SW 1271 (cell line): ENCODE measurements at regions not wholly inside any gene's neighbourhood (a gene's known extent, or its start where the extent isn't known, plus 50 kb on each side); places are given as distances from the start of the nearest gene placed in this dataset.

Experiments used
- DNase-seq, 2 experiments: peaks; one replicate each; lab custom pipeline; 2025; lab: John Stamatoyannopoulos, UW

DNA sequence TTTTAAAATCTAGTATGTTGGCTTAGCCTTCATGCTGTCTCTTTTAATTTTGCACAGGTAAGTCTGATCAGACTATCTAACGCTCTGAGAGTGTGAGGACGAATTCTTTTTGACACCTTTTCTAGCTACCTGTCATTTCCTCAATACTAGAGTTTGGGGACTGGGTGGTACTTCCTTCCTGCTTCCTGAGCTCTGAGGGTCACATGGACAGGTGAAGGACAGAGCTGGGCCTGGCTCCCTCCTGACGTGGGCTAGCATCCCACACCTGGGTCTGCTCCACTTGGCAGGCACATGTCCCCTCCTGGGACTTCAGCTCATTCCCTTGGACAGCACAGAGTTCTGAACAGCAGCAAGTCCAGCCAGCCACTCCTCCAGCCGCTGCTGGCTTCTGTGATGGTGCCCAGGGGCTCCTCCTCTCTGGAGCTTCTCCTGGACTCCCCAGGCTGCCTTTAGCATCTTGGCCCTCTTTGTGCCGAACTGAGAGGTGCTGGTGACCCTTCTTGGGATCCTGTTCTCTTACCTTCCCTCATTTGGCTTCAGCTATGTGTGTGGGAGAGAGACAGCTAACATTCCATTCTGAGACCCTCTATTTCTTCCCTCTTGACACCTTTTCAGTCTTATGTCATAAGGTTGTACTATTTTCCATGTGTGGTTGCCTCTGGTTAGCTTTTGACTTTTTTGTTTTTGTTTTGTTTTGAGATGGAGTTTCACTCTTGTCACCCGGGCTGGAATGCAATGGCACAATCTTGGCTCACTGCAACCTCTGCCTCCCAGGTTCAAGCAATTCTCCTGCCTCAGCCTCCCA, 106.9 kb downstream of the B3GNT2 start:
- DNase-seq: no peak

DNA sequence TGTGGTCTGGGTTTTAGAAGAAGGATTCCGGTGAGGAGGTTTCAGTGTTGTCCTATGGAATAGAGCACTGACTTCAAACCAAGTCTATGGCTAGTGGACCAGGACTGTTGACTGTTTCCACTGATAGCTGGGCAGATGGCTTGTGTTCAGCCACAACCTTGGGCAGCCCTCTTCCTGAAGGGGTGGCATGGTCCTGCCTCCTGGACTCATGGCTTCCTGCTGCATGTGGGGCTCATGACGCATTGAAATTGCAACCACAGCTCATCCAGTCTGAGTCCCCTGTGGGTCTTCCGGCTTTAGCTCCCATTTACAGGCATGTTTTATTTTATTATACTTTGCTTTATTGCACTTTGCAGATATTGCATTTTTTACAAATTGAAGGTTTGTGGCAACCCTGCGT, 105.0 kb downstream of the B3GNT2 start:
- DNase-seq: no peak

DNA sequence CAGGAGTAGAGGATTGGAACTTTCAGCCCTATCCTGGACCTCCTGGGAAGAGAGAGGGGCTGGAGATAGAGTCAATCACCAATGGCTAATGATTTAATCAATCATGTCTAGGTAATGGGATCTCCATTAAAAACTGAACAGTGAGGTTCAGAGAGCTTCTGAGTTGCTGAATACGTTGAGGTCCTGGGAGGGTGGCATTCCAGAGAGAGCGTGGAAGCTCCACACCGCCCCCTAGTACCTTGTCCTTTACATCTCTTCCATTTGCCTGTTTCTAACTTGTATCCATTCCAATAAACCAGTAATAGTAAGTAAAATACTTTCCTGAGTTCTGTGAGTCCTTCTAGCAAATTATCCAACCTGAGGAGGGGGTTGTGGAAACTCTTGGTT, 101.7 kb downstream of the B3GNT2 start:
- DNase-seq: no peak

DNA sequence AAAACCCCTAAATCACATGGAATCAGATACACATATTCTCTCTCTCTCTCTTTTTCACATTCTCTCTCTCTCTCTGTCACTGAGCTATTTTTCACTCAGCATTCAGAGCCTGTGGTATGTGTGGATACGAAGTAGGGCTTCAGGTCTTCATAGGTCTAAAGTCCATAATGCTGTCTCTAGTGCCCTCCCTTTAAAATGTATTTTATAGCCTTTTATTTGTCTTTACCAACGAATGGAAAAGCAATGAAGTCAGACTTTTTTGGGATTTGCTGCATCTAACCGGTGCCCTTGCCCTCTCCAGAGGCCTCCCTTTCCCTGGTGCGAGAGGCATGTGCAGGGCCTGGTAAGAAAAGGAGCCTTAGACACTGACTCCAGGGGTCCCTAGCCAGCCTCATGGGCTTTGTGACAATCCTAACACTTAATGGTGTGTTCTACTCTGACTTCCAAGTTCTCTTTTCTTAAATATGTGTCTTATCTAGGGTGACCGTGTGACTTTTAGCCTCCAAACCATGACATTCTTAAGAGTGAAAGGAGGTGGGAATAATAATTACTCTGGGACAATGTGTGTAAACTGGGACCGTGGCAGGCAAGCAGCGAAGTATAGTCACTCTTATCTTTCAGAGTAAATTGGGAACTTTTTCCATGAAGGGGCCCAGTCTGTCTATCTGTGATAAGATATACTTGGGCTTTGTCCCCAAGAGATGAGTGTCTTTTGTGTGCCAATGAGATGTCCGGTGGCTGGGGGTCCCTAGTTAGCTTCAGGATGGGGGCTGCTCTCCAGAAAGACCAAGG, 101.1 kb downstream of the B3GNT2 start:
- no peak for DNase-seq

DNA sequence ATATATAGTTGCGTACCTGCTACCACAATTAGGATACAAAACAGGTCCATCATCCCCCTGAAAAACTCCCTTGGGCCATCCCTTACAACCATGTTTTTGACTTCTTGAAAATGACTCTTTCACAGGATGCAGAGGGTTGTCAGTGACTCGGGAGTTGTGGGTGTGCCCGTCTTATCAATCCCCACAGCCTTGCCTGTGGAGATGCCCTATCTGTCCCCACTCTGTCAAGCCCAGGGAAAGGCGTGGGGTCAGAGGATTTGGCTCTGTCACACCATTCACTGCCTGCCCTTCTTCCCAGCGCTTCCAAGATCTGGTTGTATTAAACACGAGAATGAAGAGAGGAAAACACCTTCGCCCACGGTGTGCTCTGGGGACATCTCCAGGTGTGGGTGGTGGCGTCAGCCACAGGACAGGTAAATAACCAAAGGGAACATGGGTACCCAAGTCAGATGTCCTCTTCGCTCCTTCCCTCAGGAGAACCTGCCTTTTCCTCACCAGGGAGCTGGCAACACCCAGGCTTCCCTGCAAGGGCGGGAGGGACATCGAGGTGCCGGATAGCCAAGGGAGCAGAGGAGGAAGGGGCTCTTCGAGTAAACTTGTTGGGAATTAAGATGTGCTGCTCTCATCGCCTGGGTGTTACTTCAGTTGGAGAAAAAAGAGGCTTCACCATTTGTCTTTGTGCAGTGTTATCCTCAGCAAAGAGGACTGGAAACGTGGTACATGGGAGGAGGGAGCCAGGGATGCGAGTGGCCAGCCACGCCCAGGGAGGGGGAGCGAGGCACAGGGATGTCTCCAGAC, 100.3 kb downstream of the B3GNT2 start:
- no peak for DNase-seq

DNA sequence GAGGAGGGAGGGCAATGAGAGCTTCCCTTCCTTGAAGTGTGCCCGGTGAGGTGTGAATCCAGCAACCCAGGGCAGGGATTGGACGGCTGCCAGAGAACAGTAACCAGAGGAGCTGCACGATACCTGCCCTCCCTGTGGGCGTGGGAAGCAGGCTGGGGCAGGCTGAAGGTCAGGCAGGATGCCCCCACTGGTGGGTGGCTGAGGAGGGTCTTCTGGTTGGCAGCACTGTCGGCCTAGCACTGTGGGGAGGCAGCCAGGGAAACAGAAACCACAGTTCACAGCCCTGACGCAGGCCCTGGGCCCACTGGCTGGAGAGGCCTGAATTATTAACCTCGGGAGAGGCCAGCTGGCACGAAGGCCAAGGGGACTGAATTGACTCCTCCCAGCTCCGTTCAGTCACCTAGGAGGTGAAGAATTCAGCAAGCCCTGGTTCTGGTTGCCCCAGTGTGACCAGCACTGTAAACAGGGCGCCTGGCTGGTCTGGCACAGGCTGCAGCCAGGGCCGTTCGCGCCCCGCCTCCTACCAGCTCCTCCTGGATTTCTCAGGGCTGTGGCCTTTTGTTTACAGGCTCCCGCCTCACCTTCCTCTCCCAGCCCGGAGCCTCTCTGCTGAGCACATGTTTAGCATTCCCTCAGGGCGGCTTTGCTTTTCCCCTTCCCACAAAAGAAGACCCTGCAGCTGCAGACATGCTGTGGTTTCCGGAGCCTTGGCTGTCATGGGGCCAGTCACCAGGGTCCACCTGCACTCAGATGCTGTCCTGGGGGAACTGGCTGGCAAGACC, 97.8 kb downstream of the B3GNT2 start:
- DNase-seq: no peak

DNA sequence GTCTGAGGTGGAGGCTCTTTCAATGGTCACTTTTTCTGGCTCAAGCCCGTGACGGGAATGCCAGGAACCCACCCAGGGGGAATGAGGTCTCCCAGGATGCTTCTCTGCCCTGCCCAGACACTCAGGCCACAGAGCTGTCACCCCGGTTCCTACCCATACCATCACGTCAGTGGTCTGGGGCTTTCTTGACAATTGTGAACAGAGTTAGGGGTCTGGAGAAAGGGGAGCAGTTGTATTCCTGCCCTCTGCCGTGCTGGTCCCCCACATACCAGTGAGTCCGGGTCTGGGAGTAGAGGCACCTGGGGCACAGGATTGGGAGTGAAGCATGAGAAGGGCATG, 97.2 kb downstream of the B3GNT2 start:
- no peak for DNase-seq

DNA sequence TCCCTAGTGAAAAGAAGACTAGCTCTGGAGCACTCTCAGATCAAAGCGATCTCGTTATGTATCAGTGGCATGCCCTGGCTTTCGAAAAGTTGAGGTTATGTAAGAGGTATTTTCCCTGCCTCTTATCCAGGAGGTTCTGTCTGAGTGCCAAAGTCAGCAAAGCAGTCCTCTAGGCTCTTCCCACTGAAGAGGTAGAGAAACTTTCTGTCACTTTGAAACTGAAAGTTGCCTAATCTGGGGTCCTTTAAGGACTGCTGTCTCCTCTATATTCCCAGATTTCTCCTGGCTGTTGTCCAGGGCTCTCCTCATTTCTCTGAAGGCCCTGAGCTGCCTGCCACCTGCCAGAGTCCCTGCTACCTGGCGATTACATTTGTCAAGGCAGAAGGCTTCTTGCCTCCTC, 96.3 kb downstream of the B3GNT2 start:
- DNase-seq: no peak

DNA sequence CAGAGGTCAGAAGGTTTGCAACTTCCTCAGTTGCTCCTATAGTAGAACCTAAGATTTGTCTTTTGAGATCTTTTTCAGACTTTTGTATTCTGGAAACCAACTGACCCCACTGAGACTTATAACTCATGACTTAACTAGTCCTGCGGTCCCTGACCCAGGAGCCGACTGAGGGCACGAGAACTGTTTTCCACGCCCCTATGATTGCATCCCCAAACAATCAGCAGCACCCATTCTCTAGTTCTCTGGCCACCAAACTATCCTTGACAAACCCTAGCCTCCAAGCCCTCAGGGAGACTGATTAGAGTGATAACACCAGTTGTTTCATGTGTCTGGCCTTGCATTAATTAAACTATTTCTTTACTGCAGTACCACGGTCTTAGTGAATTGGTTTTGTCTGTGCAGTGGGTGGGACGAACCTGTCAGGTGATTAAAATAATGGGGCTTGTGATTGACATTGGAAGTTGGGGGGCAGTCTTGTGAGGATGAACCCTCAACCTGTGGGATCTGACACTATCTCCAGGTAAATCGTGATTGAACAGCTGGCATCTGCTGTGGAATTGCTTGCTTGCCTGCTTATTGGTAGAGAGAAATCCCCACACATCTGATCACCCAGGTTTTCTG, 95.7 kb downstream of the B3GNT2 start:
- DNase-seq: no peak

DNA sequence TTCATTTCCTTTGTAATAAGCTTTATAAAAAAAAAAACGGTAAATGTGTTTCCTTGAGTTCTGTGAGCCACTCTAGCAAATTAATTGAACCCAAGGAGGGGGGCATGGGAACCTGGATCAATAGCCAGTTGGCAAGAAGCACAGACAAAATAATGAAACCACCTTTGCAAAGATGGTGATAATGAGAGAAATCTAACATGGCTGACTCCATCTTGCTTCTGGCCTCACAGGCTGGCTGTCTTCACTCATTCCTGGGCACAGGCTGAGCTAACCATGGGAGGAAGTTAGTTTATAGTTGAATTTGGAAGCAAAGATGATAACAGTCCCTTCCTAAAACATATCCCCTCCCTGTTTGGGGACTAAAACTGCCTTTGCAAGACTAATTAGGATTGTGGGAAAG, 95.1 kb downstream of the B3GNT2 start:
- no peak for DNase-seq

DNA sequence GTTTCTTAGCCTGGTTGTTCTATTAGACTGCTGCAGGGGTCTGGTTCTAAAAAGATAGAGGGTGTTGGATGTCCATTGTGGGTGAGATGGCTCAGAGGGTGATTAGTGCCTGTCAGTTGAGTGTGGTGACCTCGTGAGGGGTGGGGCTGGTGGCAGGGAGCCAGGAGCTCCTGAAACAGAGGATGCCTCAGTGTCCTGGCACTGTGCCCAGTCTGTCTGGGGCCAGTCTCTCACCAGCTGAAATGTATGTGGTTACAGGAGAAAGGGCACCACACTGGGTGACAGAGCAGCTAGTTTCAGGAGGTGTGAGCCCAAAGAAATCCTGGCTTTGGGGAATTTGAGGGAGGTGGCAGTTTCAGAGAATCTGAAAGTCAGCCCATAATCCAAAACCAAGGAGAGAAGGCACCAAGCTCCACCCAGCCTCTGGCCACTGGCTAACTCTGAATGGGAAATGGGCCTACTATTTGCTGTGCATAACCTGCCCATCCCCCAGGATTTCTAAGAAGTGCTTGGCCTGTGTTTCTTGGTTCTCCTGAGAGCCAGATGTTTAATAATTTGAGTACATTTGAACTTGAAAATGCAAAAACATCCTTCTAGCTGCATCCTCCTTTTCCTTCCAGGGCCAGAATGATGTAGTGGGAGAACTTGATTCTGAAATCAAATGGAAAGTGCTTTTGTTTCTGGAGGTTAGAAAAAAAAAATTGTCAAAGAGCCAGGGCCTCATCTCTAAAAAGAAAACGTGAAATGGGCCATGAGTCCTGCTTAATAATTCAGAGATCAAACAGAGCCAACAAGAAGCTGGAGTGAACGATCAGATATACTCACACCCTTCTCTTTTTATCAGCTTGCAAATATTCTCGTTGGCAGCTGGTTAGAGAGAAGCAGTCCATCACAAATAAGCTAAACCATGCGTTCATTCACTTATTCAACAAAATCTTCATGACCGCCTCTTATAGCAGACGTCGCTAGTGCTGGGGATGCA, 92.3 kb downstream of the B3GNT2 start:
- DNase-seq: no peak

DNA sequence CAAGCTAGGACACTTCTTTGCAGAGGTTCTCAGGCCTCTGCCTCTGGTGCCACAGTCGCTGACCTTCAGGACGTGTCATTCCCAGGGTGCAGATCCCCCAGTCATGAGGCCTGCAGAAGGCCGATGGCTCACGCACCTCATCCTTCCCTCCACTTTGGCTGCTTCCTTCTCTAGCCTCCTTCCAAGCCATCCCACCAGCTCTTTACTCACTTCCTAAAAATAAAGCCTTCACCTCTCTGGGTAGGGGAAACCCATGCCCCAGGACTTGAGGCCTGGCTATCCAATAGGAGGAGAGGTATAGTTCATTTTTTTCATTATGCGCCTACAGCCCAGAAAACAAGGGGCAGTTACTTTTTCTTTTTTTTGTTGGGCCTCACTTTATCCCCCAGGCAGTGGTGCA, 91.4 kb downstream of the B3GNT2 start:
- no peak for DNase-seq

DNA sequence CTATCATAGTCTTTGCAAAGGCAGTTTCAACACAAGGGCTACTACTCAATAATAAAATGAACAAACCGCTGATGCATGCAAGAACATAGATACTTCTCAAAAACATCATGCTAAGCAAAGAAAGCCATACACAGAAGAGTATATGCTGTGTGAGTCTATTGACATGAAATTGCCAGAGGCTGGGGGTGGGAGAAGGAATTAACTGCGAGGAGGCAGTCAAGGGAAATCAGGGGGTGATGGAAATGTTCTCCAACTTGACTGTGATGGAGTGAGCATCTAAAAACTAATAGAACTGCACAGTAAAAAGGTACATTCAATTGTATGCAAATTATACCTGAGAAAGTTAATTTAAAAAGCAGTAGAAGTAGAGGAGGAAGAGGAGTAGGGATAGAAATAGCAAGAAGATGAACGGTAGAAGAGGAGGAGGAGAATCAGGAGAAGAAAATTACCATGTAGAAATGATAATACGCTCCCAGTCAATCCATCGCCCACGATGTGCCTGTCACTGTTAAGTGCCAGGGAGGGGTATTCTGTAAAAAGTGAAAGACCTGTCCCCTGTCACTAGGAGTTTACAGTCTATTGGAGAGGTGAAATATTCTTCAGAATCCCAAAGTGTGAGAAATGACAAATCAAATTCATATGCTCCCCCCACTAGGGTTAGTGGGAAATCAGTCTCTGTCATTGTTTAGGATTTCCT, 90.3 kb downstream of the B3GNT2 start:
- DNase-seq: no peak

DNA sequence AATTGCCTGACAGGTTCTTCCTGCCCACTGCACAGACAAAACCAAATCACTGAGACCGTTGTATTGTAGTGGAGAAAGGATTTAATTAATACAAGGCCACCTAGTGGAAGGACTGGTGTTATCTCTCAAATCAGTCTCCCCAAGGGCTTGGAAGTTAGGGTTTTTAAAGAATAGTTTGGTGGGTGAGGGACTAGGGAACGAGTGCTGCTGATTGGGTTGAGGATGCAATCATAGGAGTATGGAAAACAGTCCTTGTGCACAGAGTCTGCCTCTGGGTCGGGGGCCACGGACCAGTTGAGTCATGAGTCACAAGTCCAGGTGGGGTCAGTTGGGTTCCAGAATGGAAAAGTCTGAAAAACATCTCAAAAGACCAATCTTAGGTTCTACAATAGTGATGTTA, 89.1 kb downstream of the B3GNT2 start:
- DNase-seq: no peak

DNA sequence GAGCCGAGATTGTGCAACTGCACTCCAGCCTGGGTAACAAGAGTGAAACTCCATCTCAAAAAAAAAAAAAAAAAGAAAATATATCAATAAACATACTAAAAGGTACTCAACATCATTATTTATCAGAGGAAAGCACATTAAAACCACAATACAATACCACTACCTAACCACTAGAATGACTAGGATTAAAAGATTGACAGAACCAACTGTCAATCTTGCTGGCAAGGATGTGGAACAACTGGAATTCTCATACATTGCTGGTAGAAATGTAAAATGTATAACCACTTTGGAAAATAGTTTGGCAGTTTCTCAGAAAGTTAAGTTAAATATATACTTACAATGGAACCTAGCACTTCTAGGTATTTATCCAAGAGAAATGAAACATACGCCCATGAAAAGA, 88.6 kb downstream of the B3GNT2 start:
- no peak for DNase-seq

DNA sequence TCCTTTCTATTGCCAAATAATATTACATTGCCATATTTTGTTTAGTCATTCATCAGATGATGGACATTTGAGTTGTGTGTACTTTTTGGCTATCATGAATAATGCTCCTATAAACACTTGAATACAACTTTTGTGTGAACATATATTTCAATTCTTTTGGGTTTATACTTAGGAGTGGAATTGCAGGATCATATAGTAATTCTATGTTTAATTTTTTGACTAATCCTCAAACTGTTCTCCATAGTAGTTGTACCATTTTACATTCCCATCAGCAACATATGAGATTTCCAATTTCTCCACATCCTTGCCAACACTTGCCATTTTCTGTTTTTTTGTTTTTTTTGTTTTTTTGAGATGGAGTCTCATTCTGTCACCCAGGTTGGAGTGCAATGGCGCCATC, 87.2 kb downstream of the B3GNT2 start:
- DNase-seq: no peak

DNA sequence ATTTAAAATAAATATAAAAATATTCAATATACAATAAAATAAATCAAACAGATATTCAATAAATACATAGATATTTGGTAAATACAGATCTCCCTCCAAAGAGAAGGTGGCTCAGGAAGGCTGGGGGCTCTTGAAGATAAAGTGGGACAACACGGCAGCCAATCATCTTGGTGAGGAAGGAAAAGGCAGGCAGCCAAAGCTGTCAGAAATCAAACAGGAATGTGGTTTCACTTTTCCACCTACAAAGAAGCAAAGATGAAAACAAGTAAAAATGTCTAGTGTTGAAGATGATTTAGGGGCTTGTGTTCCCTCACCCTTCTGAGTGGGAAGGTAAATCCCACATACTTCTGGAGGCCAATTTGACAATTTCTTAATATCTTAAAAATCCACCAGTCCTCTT, 85.7 kb downstream of the B3GNT2 start:
- no peak for DNase-seq

DNA sequence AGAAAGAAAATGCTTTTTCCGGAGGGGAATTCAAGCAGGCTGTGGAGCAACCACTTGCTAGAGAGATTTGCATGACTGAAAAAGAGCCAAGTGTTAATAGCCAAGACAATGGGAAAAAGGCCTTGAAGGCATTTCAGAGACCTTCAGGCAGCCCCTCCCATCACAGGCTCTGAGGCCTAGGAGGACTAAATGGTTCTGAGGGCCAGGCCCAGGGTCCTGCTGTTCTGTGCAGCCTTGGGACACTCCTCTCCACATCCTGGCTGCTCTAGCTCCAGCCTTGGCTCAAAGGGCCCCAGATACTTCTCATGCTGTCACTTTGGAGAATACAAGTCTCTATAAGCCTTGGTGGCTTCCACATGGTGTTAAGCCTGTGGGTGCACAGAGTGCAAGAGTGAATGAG, 81.8 kb downstream of the B3GNT2 start:
- DNase-seq: no peak
